Neural crest cell (in vitro differentiated cells): ENCODE measurements at regions not wholly inside any gene's neighbourhood (a gene's known extent, or its start where the extent isn't known, plus 50 kb on each side); places are given as distances from the start of the nearest gene placed in this dataset.
"Not testable (repeated sequence)": the region's sequence is repeated elsewhere in the genome, so short reads cannot be mapped to it uniquely, and the experiment has no call there.

ENCODE experiments used
- DNase-seq: peaks from one replicate; pipeline ENCODE4 v3.0.0; 2021; ENCODE audit warnings: low read depth, mixed read lengths, low spot score
- H3K27ac Mint-ChIP-seq: one replicate; pipeline ENCODE4 v1.8.0; 2021; ENCODE audit warnings: mild to moderate bottlenecking, mixed read lengths; ENCODE audit not compliant: unreplicated experiment
- H3K27me3 Mint-ChIP-seq: 2 replicates; pipeline ENCODE4 v1.8.0; 2021; ENCODE audit warnings: low read depth, mild to moderate bottlenecking, mixed read lengths
- H3K36me3 Mint-ChIP-seq: 2 replicates; pipeline ENCODE4 v1.8.0; 2021; ENCODE audit warnings: low read depth, mild to moderate bottlenecking, mixed read lengths
- H3K4me1 Mint-ChIP-seq: 2 replicates; pipeline ENCODE4 v1.8.0; 2021; ENCODE audit warnings: mixed read lengths
- H3K4me3 Mint-ChIP-seq: one replicate; pipeline ENCODE4 v1.8.0; 2021; ENCODE audit warnings: mild to moderate bottlenecking, mixed read lengths
- H3K9me3 Mint-ChIP-seq: 2 replicates; pipeline ENCODE4 v1.8.0; 2021; ENCODE audit warnings: mixed read lengths
- CTCF ChIP-seq: fragments of 200-600 bp; sonication (generic); conservative IDR thresholded peaks from 2 replicates; pipeline ENCODE4 v1.5.0; 2021; ENCODE audit warnings: antibody characterized with exemption, mild to moderate bottlenecking

- no peaks in the 10 kb centered on the region for H3K27me3 Mint-ChIP-seq
- H3K9me3 Mint-ChIP-seq, result peaks cover 3% of the 10 kb centered on the region
- DNase-seq, result no peak
- no peak overlapping the region for H3K27ac Mint-ChIP-seq
- H3K36me3 Mint-ChIP-seq, result no peaks in the 10 kb centered on the region
- H3K4me1 Mint-ChIP-seq, result no peaks in the 10 kb centered on the region
- no peak for TF ChIP-seq CTCF
- no peak overlapping the region for H3K4me3 Mint-ChIP-seq
Observed at GRCh38 chr12:105590571-105590970, 260.1 kb downstream of the C12orf75 start.

DNA sequence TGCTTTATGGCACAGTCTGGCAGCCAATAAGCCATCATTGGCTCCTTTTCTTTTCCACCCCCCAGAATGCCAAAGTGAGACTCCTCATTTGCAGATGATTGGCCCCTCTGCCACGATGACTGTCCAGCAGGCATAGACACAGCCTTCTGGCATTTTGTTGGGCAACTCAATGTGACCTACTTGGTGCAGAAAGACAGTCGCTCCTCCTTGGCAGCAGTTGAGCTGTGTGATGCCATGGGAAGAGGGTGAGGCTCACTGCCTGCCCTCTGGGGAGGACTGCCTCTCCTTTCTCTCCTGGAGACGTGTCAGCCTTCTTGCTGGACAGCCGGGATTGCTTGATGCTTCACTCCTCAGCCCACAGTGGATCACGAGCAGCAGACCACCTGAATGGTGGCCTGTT lies 264.9 kb downstream of the C12orf75 start:
- no peaks in the 10 kb centered on the region for H3K36me3 Mint-ChIP-seq
- no peak overlapping the region for H3K4me3 Mint-ChIP-seq

GRCh38 chr12:105596731-105597130 lies 266.2 kb downstream of the C12orf75 start:
- no peak for TF ChIP-seq CTCF
- H3K36me3 Mint-ChIP-seq, result no peaks in the 10 kb centered on the region
- peaks cover 12% of the 10 kb centered on the region for H3K4me1 Mint-ChIP-seq
- no peak overlapping the region for H3K4me3 Mint-ChIP-seq
- no peak overlapping the region for H3K27ac Mint-ChIP-seq
- H3K27me3 Mint-ChIP-seq, result no peaks in the 10 kb centered on the region
- DNase-seq, result no peak
- no peaks in the 10 kb centered on the region for H3K9me3 Mint-ChIP-seq

More for the DNA sequence above, 264.9 kb downstream of the C12orf75 start:
- no peaks in the 10 kb centered on the region for H3K9me3 Mint-ChIP-seq
- no peak for DNase-seq
- H3K27me3 Mint-ChIP-seq, result no peaks in the 10 kb centered on the region
- H3K4me1 Mint-ChIP-seq, result peaks cover 12% of the 10 kb centered on the region
- no peak overlapping the region for H3K27ac Mint-ChIP-seq
- no peak for TF ChIP-seq CTCF

- H3K27me3 Mint-ChIP-seq, result no peaks in the 10 kb centered on the region
- no peak overlapping the region for H3K27ac Mint-ChIP-seq
- no peak overlapping the region for H3K4me3 Mint-ChIP-seq
Observed at GRCh38 chr12:105598031-105598430, 267.5 kb downstream of the C12orf75 start.

DNA sequence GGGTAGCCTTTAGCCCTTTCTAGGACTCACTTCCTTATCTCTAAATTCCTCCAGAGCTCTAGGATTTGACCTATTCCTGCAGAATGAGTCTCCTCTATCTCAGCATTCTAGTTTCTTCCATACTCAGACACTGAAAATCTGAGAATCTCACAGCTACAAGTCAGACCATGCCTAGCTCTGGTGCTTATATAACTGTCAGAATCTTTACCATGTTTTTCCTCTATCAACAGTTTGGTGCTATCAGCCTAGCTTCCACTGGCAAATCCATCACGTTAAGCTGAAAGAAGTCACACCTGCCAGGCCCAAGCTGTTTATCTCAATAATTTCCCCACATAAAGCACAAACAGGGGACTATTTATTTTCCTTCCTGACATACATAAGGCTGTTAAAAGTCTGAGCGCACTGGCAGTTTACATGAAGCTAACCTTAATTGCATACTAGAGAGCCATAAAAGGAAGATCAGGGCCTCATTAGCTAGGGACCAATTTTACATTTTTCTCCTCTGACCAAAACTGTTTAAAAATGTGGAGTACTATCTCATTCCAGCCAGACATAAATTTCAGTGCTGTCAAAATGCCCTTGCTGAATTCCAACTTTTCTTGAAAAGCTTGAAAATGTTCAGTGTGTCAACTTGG lies 270.5 kb downstream of the C12orf75 start:
- Mint-ChIP-seq H3K9me3 (peaks cover 3% of the 10 kb centered on the region), H3K27ac (no peak overlapping the region), H3K4me1 (peaks cover 7% of the 10 kb centered on the region), H3K36me3 (no peaks in the 10 kb centered on the region), H3K4me3 (no peak overlapping the region), H3K27me3 (no peaks in the 10 kb centered on the region)
- DNase-seq, result no peak
- TF ChIP-seq CTCF, result no peak

More at GRCh38 chr12:105598031-105598430, 267.5 kb downstream of the C12orf75 start:
- Mint-ChIP-seq H3K36me3 (no peaks in the 10 kb centered on the region), H3K9me3 (peaks cover under 1% of the 10 kb centered on the region), H3K4me1 (peaks cover 12% of the 10 kb centered on the region)
- DNase-seq, result no peak
- no peak for TF ChIP-seq CTCF

- H3K27ac Mint-ChIP-seq, H3K4me3 Mint-ChIP-seq, H3K9me3 Mint-ChIP-seq, H3K4me1 Mint-ChIP-seq, H3K27me3 Mint-ChIP-seq, H3K36me3 Mint-ChIP-seq, DNase-seq: not testable (repeated sequence)
Observed at GRCh38 chr12:105602312-105602711, 271.8 kb downstream of the C12orf75 start.

GRCh38 chr12:105604281-105604680 lies 273.8 kb downstream of the C12orf75 start:
- H3K27me3 Mint-ChIP-seq, H3K4me3 Mint-ChIP-seq, H3K27ac Mint-ChIP-seq, H3K4me1 Mint-ChIP-seq, H3K36me3 Mint-ChIP-seq, DNase-seq: not testable (repeated sequence)
- peaks cover 12% of the 10 kb centered on the region for H3K9me3 Mint-ChIP-seq

- not testable (repeated sequence) for H3K27ac Mint-ChIP-seq, H3K4me3 Mint-ChIP-seq, H3K4me1 Mint-ChIP-seq, DNase-seq, H3K36me3 Mint-ChIP-seq, H3K27me3 Mint-ChIP-seq
- peaks cover 12% of the 10 kb centered on the region for H3K9me3 Mint-ChIP-seq
Observed at GRCh38 chr12:105606613-105607012, 276.1 kb downstream of the C12orf75 start.

GRCh38 chr12:105609001-105609400 lies 278.5 kb downstream of the C12orf75 start:
- H3K4me1 Mint-ChIP-seq, H3K36me3 Mint-ChIP-seq, DNase-seq, H3K27me3 Mint-ChIP-seq, H3K4me3 Mint-ChIP-seq, H3K9me3 Mint-ChIP-seq, H3K27ac Mint-ChIP-seq: not testable (repeated sequence)
